Astrocyte (in vitro differentiated cells and primary cell): ENCODE measurements at regions not wholly inside any gene's neighbourhood (a gene's known extent, or its start where the extent isn't known, plus 50 kb on each side); places are given as distances from the start of the nearest gene placed in this dataset.

Experiments used
- EZH2 ChIP-seq: IDR thresholded peaks from 2 replicates; pipeline ENCODE4 v1.6.1; 2012; ENCODE audit warnings: mild to moderate bottlenecking, low read length, inconsistent platforms; ENCODE audit not compliant: insufficient read depth
- TF ChIP-seq, protein P1 (sequence below): IDR thresholded peaks from 2 replicates; pipeline ENCODE4 v1.5.1; 2011; ENCODE audit warnings: low read depth, mild to moderate bottlenecking, inconsistent platforms, low read length, moderate library complexity; ENCODE audit not compliant: insufficient read depth

- no peak for TF ChIP-seq EZH2
- TF ChIP-seq, protein P1, sequence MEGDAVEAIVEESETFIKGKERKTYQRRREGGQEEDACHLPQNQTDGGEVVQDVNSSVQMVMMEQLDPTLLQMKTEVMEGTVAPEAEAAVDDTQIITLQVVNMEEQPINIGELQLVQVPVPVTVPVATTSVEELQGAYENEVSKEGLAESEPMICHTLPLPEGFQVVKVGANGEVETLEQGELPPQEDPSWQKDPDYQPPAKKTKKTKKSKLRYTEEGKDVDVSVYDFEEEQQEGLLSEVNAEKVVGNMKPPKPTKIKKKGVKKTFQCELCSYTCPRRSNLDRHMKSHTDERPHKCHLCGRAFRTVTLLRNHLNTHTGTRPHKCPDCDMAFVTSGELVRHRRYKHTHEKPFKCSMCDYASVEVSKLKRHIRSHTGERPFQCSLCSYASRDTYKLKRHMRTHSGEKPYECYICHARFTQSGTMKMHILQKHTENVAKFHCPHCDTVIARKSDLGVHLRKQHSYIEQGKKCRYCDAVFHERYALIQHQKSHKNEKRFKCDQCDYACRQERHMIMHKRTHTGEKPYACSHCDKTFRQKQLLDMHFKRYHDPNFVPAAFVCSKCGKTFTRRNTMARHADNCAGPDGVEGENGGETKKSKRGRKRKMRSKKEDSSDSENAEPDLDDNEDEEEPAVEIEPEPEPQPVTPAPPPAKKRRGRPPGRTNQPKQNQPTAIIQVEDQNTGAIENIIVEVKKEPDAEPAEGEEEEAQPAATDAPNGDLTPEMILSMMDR: no peak
Measured at GRCh38 chr15:87626860-87627259, 629.7 kb downstream of the NTRK3 start.
